GM23338 (cell line): ENCODE measurements at regions not wholly inside any gene's neighbourhood (a gene's known extent, or its start where the extent isn't known, plus 50 kb on each side); places are given as distances from the start of the nearest gene placed in this dataset.

Source experiments
- ATAC-seq: fragments of 200-7000 bp; cut with Tn5 transposase; 3 replicates; pipeline ENCODE4 v1.9.1; 2020
- DNase-seq: peaks from one replicate; pipeline ENCODE4 v3.0.0-alpha.2; 2015; ENCODE audit warnings: low spot score
- H2AFZ ChIP-seq: fragments of 200-600 bp; sonication (generic); 2 replicates; pipeline ENCODE4 v1.8.0; 2016; ENCODE audit warnings: antibody characterized with exemption, mild to moderate bottlenecking, moderate library complexity
- H3F3A ChIP-seq: fragments of 200-600 bp; sonication (generic); replicated peaks from 2 replicates; pipeline ENCODE4 v1.8.0; 2017; ENCODE audit warnings: antibody characterized with exemption, mixed run types, low read depth
- H3K27ac ChIP-seq: fragments of 200-600 bp; sonication (generic); 2 replicates; pipeline ENCODE4 v1.6.1; 2016; ENCODE audit warnings: low read depth
- H3K27me3 ChIP-seq: fragments of 200-600 bp; sonication (generic); 2 replicates; pipeline ENCODE4 v1.8.0; 2016; ENCODE audit warnings: mild to moderate bottlenecking, mixed run types, moderate library complexity; ENCODE audit not compliant: insufficient read depth
- H3K36me3 ChIP-seq: fragments of 200-600 bp; sonication (generic); 2 replicates; pipeline ENCODE4 v1.8.0; 2016; ENCODE audit warnings: mild to moderate bottlenecking; ENCODE audit not compliant: insufficient read depth
- H3K4me1 ChIP-seq: fragments of 200-600 bp; sonication (generic); 2 replicates; pipeline ENCODE4 v1.8.0; 2016; ENCODE audit warnings: mild to moderate bottlenecking, moderate library complexity; ENCODE audit not compliant: insufficient read depth
- H3K4me2 ChIP-seq: fragments of 200-600 bp; sonication (generic); 2 replicates; pipeline ENCODE4 v1.7.1; 2017; ENCODE audit warnings: mixed run types
- H3K4me3 ChIP-seq: fragments of 200-600 bp; sonication (generic); 2 replicates; pipeline ENCODE4 v1.6.1; 2016; ENCODE audit warnings: mixed run types
- H3K79me2 ChIP-seq: fragments of 200-600 bp; sonication (generic); replicated peaks from 2 replicates; pipeline ENCODE4 v1.8.0; 2017; ENCODE audit warnings: mild to moderate bottlenecking; ENCODE audit not compliant: insufficient read depth
- H3K9me2 ChIP-seq: fragments of 200-600 bp; sonication (generic); 2 replicates; pipeline ENCODE4 v1.8.0; 2017; ENCODE audit not compliant: insufficient read depth
- H4K20me1 ChIP-seq: fragments of 200-600 bp; sonication (generic); replicated peaks from 2 replicates; pipeline ENCODE4 v1.8.0; 2017; ENCODE audit warnings: mild to moderate bottlenecking; ENCODE audit not compliant: insufficient read depth
- H3K27ac Mint-ChIP-seq: 2 replicates; pipeline ENCODE4 v1.8.0; 2020; ENCODE audit warnings: inconsistent platforms, mild to moderate bottlenecking, moderate library complexity, mixed read lengths
- H3K27me3 Mint-ChIP-seq: 3 replicates; pipeline ENCODE4 v1.8.0; 2022; ENCODE audit warnings: low read depth, mild to moderate bottlenecking, moderate library complexity, mixed read lengths, inconsistent platforms; ENCODE audit not compliant: insufficient read depth, poor library complexity
- H3K36me3 Mint-ChIP-seq: 3 replicates; pipeline ENCODE4 v1.8.0; 2021; ENCODE audit warnings: low read depth, mild to moderate bottlenecking, inconsistent platforms, moderate library complexity, mixed read lengths
- H3K4me1 Mint-ChIP-seq: 3 replicates; pipeline ENCODE4 v1.8.0; 2020; ENCODE audit warnings: mild to moderate bottlenecking, inconsistent platforms, mixed read lengths
- H3K4me3 Mint-ChIP-seq: 3 replicates; pipeline ENCODE4 v1.8.0; 2021; ENCODE audit warnings: moderate library complexity, mild to moderate bottlenecking, inconsistent platforms, mixed read lengths
- H3K9me3 Mint-ChIP-seq: 3 replicates; pipeline ENCODE4 v1.8.0; 2020; ENCODE audit warnings: moderate library complexity, mild to moderate bottlenecking, inconsistent platforms, mixed read lengths
- CREB1 ChIP-seq: fragments of 250-450 bp; sonication (Bioruptor Pico); IDR thresholded peaks from 2 replicates; pipeline ENCODE4 v1.5.0; 2020; ENCODE audit warnings: low read depth, mild to moderate bottlenecking, moderate library complexity
- ETS1 ChIP-seq: IDR thresholded peaks from 2 replicates; pipeline ENCODE4 v1.6.1; 2016; ENCODE audit warnings: antibody characterized with exemption
- EZH2 ChIP-seq: fragments of 200-600 bp; sonication (generic); IDR thresholded peaks from one replicate; pipeline ENCODE4 v1.8.0; 2017; ENCODE audit warnings: antibody characterized with exemption, mild to moderate bottlenecking, low read depth; ENCODE audit not compliant: unreplicated experiment
- EZH2phosphoT487 ChIP-seq: fragments of 200-600 bp; sonication (generic); IDR thresholded peaks from one replicate; pipeline ENCODE4 v1.8.1; 2018; ENCODE audit warnings: antibody characterized with exemption; ENCODE audit not compliant: unreplicated experiment
- JUNB ChIP-seq: IDR thresholded peaks from one replicate; pipeline ENCODE4 v1.6.1; 2016; ENCODE audit warnings: antibody characterized with exemption; ENCODE audit not compliant: unreplicated experiment
- NANOG ChIP-seq: IDR thresholded peaks from 2 replicates; pipeline ENCODE4 v1.6.1; 2016; ENCODE audit warnings: antibody characterized with exemption, borderline replicate concordance
- POLR2AphosphoS5 ChIP-seq: IDR thresholded peaks from 2 replicates; pipeline ENCODE4 v1.6.1; 2016; ENCODE audit warnings: antibody characterized with exemption, low read depth
- STAT1 ChIP-seq: IDR thresholded peaks from one replicate; pipeline ENCODE4 v1.6.1; 2016; ENCODE audit warnings: antibody characterized with exemption; ENCODE audit not compliant: unreplicated experiment
- ZNF114 ChIP-seq: fragments of 250-450 bp; sonication (Bioruptor Pico); IDR thresholded peaks from 2 replicates; pipeline ENCODE4 v1.5.0; 2020; ENCODE audit warnings: mild to moderate bottlenecking, moderate library complexity
- ZNF331 ChIP-seq: fragments of 250-450 bp; sonication (Bioruptor Pico); IDR thresholded peaks from 2 replicates; pipeline ENCODE4 v1.5.0; 2020; ENCODE audit warnings: low read depth, mild to moderate bottlenecking, moderate library complexity
- TF ChIP-seq, protein P1 (sequence below): IDR thresholded peaks from one replicate; pipeline ENCODE4 v1.6.1; 2018; ENCODE audit warnings: antibody characterized with exemption; ENCODE audit not compliant: unreplicated experiment
- TF ChIP-seq, protein P2 (sequence below): fragments of 250-450 bp; sonication (Bioruptor Pico); IDR thresholded peaks from 2 replicates; pipeline ENCODE4 v1.5.0; 2020; ENCODE audit warnings: mild to moderate bottlenecking, moderate library complexity
- TF ChIP-seq, protein P3 (sequence below), 2 experiments: fragments of 200-600 bp in 1 of 2; sonication (generic) in 1 of 2; conservative IDR thresholded peaks; 2 replicates each; pipeline versions ENCODE4 v1.5.1 to v1.6.1; 2016 to 2017; ENCODE audit warnings: antibody characterized with exemption in 2 of 2, low read depth in 2 of 2, mild to moderate bottlenecking in 2 of 2, moderate library complexity in 1 of 2

GRCh38 chr5:97836816-97837215, 653.8 kb upstream of the RIOK2 start:
- no peak for DNase-seq
- Histone ChIP-seq H3K4me1 (peaks cover 10% of the 10 kb centered on the region; the same call in 1 of the 2 replicates), H2AFZ (no peak overlapping the region), H3K4me3 (no peak overlapping the region), H3F3A (no peaks in the 10 kb centered on the region), H3K36me3 (no peaks in the 10 kb centered on the region), H3K27ac (no peak overlapping the region), H3K79me2 (no peaks in the 10 kb centered on the region), H3K4me2 (no peak overlapping the region), H3K27me3 (no peaks in the 10 kb centered on the region), H4K20me1 (no peaks in the 10 kb centered on the region), H3K9me2 (no peaks in the 10 kb centered on the region)
- no peak overlapping the region for H3K27ac Mint-ChIP-seq
- H3K4me1 Mint-ChIP-seq, result peaks cover 7% of the 10 kb centered on the region; the same call in 2 of the 3 replicates
- ATAC-seq, result no peak
- TF ChIP-seq, protein P1, sequence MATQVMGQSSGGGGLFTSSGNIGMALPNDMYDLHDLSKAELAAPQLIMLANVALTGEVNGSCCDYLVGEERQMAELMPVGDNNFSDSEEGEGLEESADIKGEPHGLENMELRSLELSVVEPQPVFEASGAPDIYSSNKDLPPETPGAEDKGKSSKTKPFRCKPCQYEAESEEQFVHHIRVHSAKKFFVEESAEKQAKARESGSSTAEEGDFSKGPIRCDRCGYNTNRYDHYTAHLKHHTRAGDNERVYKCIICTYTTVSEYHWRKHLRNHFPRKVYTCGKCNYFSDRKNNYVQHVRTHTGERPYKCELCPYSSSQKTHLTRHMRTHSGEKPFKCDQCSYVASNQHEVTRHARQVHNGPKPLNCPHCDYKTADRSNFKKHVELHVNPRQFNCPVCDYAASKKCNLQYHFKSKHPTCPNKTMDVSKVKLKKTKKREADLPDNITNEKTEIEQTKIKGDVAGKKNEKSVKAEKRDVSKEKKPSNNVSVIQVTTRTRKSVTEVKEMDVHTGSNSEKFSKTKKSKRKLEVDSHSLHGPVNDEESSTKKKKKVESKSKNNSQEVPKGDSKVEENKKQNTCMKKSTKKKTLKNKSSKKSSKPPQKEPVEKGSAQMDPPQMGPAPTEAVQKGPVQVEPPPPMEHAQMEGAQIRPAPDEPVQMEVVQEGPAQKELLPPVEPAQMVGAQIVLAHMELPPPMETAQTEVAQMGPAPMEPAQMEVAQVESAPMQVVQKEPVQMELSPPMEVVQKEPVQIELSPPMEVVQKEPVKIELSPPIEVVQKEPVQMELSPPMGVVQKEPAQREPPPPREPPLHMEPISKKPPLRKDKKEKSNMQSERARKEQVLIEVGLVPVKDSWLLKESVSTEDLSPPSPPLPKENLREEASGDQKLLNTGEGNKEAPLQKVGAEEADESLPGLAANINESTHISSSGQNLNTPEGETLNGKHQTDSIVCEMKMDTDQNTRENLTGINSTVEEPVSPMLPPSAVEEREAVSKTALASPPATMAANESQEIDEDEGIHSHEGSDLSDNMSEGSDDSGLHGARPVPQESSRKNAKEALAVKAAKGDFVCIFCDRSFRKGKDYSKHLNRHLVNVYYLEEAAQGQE, result no peak
- TF ChIP-seq NANOG, result no peak
- no peak for TF ChIP-seq CREB1 (CRISPR knock-in tag)
- no peak for TF ChIP-seq ZNF114
- TF ChIP-seq POLR2AphosphoS5, result no peak
- TF ChIP-seq ETS1, result no peak
- TF ChIP-seq ZNF331, result no peak
- TF ChIP-seq EZH2phosphoT487, result no peak
- TF ChIP-seq, protein P2, sequence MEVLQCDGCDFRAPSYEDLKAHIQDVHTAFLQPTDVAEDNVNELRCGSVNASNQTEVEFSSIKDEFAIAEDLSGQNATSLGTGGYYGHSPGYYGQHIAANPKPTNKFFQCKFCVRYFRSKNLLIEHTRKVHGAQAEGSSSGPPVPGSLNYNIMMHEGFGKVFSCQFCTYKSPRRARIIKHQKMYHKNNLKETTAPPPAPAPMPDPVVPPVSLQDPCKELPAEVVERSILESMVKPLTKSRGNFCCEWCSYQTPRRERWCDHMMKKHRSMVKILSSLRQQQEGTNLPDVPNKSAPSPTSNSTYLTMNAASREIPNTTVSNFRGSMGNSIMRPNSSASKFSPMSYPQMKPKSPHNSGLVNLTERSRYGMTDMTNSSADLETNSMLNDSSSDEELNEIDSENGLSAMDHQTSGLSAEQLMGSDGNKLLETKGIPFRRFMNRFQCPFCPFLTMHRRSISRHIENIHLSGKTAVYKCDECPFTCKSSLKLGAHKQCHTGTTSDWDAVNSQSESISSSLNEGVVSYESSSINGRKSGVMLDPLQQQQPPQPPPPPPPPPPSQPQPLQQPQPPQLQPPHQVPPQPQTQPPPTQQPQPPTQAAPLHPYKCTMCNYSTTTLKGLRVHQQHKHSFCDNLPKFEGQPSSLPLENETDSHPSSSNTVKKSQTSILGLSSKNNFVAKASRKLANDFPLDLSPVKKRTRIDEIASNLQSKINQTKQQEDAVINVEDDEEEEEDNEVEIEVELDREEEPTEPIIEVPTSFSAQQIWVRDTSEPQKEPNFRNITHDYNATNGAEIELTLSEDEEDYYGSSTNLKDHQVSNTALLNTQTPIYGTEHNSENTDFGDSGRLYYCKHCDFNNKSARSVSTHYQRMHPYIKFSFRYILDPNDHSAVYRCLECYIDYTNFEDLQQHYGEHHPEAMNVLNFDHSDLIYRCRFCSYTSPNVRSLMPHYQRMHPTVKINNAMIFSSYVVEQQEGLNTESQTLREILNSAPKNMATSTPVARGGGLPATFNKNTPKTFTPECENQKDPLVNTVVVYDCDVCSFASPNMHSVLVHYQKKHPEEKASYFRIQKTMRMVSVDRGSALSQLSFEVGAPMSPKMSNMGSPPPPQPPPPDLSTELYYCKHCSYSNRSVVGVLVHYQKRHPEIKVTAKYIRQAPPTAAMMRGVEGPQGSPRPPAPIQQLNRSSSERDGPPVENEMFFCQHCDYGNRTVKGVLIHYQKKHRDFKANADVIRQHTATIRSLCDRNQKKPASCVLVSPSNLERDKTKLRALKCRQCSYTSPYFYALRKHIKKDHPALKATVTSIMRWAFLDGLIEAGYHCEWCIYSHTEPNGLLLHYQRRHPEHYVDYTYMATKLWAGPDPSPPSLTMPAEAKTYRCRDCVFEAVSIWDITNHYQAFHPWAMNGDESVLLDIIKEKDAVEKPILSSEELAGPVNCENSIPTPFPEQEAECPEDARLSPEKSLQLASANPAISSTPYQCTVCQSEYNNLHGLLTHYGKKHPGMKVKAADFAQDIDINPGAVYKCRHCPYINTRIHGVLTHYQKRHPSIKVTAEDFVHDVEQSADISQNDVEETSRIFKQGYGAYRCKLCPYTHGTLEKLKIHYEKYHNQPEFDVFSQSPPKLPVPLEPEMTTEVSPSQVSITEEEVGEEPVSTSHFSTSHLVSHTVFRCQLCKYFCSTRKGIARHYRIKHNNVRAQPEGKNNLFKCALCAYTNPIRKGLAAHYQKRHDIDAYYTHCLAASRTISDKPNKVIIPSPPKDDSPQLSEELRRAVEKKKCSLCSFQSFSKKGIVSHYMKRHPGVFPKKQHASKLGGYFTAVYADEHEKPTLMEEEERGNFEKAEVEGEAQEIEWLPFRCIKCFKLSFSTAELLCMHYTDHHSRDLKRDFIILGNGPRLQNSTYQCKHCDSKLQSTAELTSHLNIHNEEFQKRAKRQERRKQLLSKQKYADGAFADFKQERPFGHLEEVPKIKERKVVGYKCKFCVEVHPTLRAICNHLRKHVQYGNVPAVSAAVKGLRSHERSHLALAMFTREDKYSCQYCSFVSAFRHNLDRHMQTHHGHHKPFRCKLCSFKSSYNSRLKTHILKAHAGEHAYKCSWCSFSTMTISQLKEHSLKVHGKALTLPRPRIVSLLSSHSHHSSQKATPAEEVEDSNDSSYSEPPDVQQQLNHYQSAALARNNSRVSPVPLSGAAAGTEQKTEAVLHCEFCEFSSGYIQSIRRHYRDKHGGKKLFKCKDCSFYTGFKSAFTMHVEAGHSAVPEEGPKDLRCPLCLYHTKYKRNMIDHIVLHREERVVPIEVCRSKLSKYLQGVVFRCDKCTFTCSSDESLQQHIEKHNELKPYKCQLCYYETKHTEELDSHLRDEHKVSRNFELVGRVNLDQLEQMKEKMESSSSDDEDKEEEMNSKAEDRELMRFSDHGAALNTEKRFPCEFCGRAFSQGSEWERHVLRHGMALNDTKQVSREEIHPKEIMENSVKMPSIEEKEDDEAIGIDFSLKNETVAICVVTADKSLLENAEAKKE (CRISPR knock-in tag), result no peak
- TF ChIP-seq, protein P3, sequence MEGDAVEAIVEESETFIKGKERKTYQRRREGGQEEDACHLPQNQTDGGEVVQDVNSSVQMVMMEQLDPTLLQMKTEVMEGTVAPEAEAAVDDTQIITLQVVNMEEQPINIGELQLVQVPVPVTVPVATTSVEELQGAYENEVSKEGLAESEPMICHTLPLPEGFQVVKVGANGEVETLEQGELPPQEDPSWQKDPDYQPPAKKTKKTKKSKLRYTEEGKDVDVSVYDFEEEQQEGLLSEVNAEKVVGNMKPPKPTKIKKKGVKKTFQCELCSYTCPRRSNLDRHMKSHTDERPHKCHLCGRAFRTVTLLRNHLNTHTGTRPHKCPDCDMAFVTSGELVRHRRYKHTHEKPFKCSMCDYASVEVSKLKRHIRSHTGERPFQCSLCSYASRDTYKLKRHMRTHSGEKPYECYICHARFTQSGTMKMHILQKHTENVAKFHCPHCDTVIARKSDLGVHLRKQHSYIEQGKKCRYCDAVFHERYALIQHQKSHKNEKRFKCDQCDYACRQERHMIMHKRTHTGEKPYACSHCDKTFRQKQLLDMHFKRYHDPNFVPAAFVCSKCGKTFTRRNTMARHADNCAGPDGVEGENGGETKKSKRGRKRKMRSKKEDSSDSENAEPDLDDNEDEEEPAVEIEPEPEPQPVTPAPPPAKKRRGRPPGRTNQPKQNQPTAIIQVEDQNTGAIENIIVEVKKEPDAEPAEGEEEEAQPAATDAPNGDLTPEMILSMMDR (conservative IDR thresholded peaks at IDR 0.05; ENCODE audit: low read depth in 2 of 2), result no peak
- TF ChIP-seq EZH2, result no peak
- TF ChIP-seq STAT1, result no peak
- TF ChIP-seq JUNB, result no peak
- no peaks in the 10 kb centered on the region for H3K36me3 Mint-ChIP-seq
- no peaks in the 10 kb centered on the region for H3K27me3 Mint-ChIP-seq
- H3K4me3 Mint-ChIP-seq, result no peak overlapping the region
- no peaks in the 10 kb centered on the region for H3K9me3 Mint-ChIP-seq
